ENCODE measurements at regions not wholly inside any gene's neighbourhood (a gene's known extent, or its start where the extent isn't known, plus 50 kb on each side); places are given as distances from the start of the nearest gene placed in this dataset.

GRCh38 chr2:82501217-82501616 lies 1957.9 kb downstream of the SUCLG1 start:
- no peak overlapping the region for H3K27ac ChIP-seq (ENCODE audit: insufficient read depth, low read length)
- H3K36me3 ChIP-seq (ENCODE audit: control insufficient read depth, insufficient read depth, low read length): no peaks in the 10 kb centered on the region
- H3K4me2 ChIP-seq (ENCODE audit: extremely low read depth, insufficient read depth, low read length): no peak overlapping the region
- no peaks in the 10 kb centered on the region for H4K20me1 ChIP-seq (ENCODE audit: control insufficient read depth, extremely low read depth, insufficient read depth, low read length)
- no peak overlapping the region for H3K4me3 ChIP-seq (replicated peaks in 1 of 4; ENCODE audit: control extremely low read depth in 1 of 4, insufficient read depth in 1 of 4, low read depth in 3 of 4, low read length in 4 of 4)
- no peaks in the 10 kb centered on the region for H3K27me3 ChIP-seq (ENCODE audit: control insufficient read depth, insufficient read depth, low read length)
- no peak overlapping the region for H3K9ac ChIP-seq (ENCODE audit: insufficient read depth, low read length)
- H2AFZ ChIP-seq (ENCODE audit: low read length): no peak overlapping the region
- TF ChIP-seq EZH2 (IDR thresholded peaks at IDR 0.05; ENCODE audit: low read length, missing control alignments): no peak
- no peak for TF ChIP-seq CTCF (conservative IDR thresholded peaks at IDR 0.05 in 1 of 2, IDR thresholded peaks at IDR 0.05 in 1 of 2; ENCODE audit: low read depth in 1 of 2, low read length in 2 of 2)
- no peaks in the 10 kb centered on the region for H3K9me3 ChIP-seq (ENCODE audit: control insufficient read depth, insufficient read depth, low read depth, low read length)
- no peaks in the 10 kb centered on the region for H3K4me1 ChIP-seq (ENCODE audit: control insufficient read depth, extremely low read depth, insufficient read depth, low read length)
- H3K79me2 ChIP-seq (ENCODE audit: control insufficient read depth, insufficient read depth, low read length): no peaks in the 10 kb centered on the region
- no peak for DNase-seq (ENCODE audit: low read depth in 2 of 2)

- no peak overlapping the region for H3K4me3 ChIP-seq (replicated peaks in 1 of 4; ENCODE audit: control extremely low read depth in 1 of 4, insufficient read depth in 1 of 4, low read depth in 3 of 4, low read length in 4 of 4)
- no peaks in the 10 kb centered on the region for H3K79me2 ChIP-seq (ENCODE audit: control insufficient read depth, insufficient read depth, low read length)
- no peaks in the 10 kb centered on the region for H3K36me3 ChIP-seq (ENCODE audit: control insufficient read depth, insufficient read depth, low read length)
- H3K9ac ChIP-seq (ENCODE audit: insufficient read depth, low read length): no peak overlapping the region
- DNase-seq (ENCODE audit: low read depth in 2 of 2): no peak
- H3K27me3 ChIP-seq (ENCODE audit: control insufficient read depth, insufficient read depth, low read length): no peaks in the 10 kb centered on the region
- H3K4me2 ChIP-seq (ENCODE audit: extremely low read depth, insufficient read depth, low read length): no peak overlapping the region
- H4K20me1 ChIP-seq (ENCODE audit: control insufficient read depth, extremely low read depth, insufficient read depth, low read length): no peaks in the 10 kb centered on the region
- H3K9me3 ChIP-seq (ENCODE audit: control insufficient read depth, insufficient read depth, low read depth, low read length): no peaks in the 10 kb centered on the region
- no peaks in the 10 kb centered on the region for H3K4me1 ChIP-seq (ENCODE audit: control insufficient read depth, extremely low read depth, insufficient read depth, low read length)
- H3K27ac ChIP-seq (ENCODE audit: insufficient read depth, low read length): no peak overlapping the region
- H2AFZ ChIP-seq (ENCODE audit: low read length): no peak overlapping the region
- TF ChIP-seq EZH2 (IDR thresholded peaks at IDR 0.05; ENCODE audit: low read length, missing control alignments): no peak
- no peak for TF ChIP-seq CTCF (conservative IDR thresholded peaks at IDR 0.05 in 1 of 2, IDR thresholded peaks at IDR 0.05 in 1 of 2; ENCODE audit: low read depth in 1 of 2, low read length in 2 of 2)
These were observed 1960.2 kb downstream of the SUCLG1 start for GRCh38 chr2:82498777-82499443.

GRCh38 chr2:82494739-82495138 lies 1964.3 kb downstream of the SUCLG1 start:
- H3K9me3 ChIP-seq (ENCODE audit: control insufficient read depth, insufficient read depth, low read depth, low read length): no peaks in the 10 kb centered on the region
- peak in 1 of 2 donors; percentile 15 for DNase-seq (ENCODE audit: low read depth in 2 of 2)
- no peaks in the 10 kb centered on the region for H3K36me3 ChIP-seq (ENCODE audit: control insufficient read depth, insufficient read depth, low read length)
- no peak overlapping the region for H2AFZ ChIP-seq (ENCODE audit: low read length)
- H3K79me2 ChIP-seq (ENCODE audit: control insufficient read depth, insufficient read depth, low read length): no peaks in the 10 kb centered on the region
- no peak overlapping the region for H3K9ac ChIP-seq (ENCODE audit: insufficient read depth, low read length)
- no peak overlapping the region for H3K27ac ChIP-seq (ENCODE audit: insufficient read depth, low read length)
- H3K4me3 ChIP-seq (replicated peaks in 1 of 4; ENCODE audit: control extremely low read depth in 1 of 4, insufficient read depth in 1 of 4, low read depth in 3 of 4, low read length in 4 of 4): no peak overlapping the region
- no peaks in the 10 kb centered on the region for H4K20me1 ChIP-seq (ENCODE audit: control insufficient read depth, extremely low read depth, insufficient read depth, low read length)
- TF ChIP-seq EZH2 (IDR thresholded peaks at IDR 0.05; ENCODE audit: low read length, missing control alignments) (no peak), CTCF (conservative IDR thresholded peaks at IDR 0.05 in 1 of 2, IDR thresholded peaks at IDR 0.05 in 1 of 2; ENCODE audit: low read depth in 1 of 2, low read length in 2 of 2) (no peak)
- no peaks in the 10 kb centered on the region for H3K27me3 ChIP-seq (ENCODE audit: control insufficient read depth, insufficient read depth, low read length)
- H3K4me1 ChIP-seq (ENCODE audit: control insufficient read depth, extremely low read depth, insufficient read depth, low read length): no peaks in the 10 kb centered on the region
- H3K4me2 ChIP-seq (ENCODE audit: extremely low read depth, insufficient read depth, low read length): no peak overlapping the region

Measured in fibroblast of lung (primary cell).